GM12874 (cell line): ENCODE measurements at regions not wholly inside any gene's neighbourhood (a gene's known extent, or its start where the extent isn't known, plus 50 kb on each side); places are given as distances from the start of the nearest gene placed in this dataset.

ENCODE experiments used
- TF ChIP-seq, protein P1 (sequence below): IDR thresholded peaks from 2 replicates; pipeline ENCODE4 v1.5.1; 2011; ENCODE audit warnings: low read depth, mild to moderate bottlenecking, control low read depth, low read length, moderate library complexity; ENCODE audit not compliant: insufficient read depth

DNA sequence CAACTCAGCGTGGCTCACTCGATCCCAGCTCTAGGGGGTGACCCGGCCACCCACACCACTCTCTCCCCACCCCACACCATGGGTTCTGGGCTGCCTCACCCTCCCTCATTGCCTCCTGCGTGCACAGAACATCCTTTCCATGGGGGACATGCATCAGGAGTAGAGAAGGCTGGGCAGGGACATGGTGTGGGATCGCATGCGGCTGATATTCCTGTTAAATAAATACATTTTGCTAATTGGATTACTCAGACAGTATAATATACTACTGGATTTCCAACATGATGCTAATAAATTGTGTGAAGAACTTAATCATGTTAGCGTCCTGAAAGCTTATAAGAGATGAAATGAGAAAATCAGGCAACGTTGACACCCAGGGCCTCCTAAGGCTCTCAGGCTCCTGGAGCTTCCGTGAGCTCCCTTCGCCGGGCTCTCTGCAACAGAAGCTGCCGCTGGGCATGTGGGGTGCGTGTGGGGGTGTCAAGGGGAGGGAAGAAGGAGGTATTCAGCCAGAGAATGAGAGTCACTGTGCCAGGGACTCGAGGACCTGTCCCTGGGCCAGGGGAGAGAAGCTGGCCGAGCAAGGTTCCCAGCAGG lies 173.1 kb upstream of the TNRC6C start:
- TF ChIP-seq, protein P1, sequence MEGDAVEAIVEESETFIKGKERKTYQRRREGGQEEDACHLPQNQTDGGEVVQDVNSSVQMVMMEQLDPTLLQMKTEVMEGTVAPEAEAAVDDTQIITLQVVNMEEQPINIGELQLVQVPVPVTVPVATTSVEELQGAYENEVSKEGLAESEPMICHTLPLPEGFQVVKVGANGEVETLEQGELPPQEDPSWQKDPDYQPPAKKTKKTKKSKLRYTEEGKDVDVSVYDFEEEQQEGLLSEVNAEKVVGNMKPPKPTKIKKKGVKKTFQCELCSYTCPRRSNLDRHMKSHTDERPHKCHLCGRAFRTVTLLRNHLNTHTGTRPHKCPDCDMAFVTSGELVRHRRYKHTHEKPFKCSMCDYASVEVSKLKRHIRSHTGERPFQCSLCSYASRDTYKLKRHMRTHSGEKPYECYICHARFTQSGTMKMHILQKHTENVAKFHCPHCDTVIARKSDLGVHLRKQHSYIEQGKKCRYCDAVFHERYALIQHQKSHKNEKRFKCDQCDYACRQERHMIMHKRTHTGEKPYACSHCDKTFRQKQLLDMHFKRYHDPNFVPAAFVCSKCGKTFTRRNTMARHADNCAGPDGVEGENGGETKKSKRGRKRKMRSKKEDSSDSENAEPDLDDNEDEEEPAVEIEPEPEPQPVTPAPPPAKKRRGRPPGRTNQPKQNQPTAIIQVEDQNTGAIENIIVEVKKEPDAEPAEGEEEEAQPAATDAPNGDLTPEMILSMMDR = no peak

DNA sequence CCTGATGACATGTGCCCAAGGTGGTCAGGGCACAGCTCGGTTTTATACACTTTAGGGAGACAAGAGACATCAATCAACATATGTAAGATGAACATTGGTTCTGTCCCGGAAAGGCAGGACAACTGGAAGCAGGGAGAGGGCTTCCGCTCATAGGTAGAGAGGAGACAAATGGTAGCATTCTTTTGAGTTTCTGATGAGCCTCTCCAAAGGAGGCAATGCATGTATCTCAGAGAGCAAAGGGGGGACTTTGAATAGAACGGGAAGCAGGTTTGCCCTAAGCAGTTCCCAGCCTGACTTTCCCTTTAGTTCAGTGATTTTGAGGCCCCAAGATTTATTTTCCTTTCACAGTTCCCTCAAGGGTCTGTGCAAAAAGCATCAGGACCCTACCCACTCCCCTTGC lies 172.4 kb upstream of the TNRC6C start:
- TF ChIP-seq, protein P1 = no peak

DNA sequence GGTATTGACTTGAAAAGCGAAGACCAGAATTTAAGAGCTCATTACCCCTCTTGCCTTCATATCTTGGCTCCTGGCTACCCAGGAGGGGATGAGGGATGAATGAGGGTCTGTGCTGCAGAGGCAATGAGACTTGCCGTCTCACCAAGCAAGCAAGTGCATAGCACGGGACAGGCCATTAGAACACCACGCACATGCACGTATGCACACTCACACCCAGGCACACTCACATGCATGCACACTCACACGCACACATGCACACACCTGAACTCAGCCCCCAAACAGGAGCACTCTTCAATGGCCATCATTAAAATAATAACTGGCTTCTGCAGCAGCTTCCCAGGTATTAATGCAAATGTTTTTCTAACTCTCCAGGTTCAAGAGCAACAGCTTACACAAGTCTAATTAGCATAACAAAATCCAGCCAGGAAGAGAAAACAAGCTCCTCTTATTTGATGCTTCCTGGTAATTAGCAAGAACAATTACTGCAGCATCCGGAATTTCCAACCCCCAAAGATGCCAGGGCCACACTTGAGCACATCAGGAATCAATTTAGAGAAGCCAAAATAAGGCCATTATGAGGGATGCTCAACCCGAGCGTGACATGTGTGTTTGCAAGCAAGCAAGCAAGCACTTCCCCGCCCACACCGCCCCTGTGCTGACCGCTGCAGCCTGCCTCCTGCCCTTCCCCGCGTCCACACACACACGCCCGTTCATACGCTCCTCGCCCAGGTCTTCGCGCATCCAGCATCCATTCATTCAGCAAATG lies 171.6 kb upstream of the TNRC6C start:
- TF ChIP-seq, protein P1 = no peak

DNA sequence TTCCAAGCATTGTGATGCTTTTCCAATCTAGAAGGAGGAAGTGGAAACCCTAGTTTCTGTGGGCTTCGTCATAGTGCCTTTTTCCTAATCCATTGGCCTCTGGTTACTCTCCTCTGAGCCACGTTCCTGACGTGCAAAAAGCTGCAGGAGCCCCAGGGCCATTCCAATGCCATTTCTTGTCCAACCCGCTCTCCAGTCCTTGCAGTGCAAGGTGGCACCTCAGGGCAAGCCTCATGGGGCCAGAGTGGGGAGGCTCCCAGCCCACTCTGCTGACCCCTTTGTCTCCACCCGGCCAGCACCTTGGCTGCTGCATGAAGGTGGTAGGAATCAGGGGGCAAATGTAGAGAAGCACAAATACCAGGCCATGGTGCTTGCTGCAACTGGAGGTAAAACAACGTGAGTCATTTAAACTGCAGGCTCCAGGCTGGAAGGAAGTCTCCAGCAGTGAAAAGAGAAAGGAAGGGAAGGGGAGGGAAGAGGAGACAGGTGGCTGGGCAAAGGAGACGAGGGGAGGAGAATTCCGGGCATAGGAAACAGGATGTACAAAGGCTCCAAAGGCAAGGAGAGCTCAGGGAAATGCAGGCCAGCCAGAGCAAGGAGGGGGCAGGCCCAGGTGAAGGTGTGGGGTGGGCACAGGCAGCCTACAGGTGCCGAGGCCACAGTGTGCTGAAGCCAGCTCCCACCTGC lies 168.2 kb upstream of the TNRC6C start:
- TF ChIP-seq, protein P1 = no peak

DNA sequence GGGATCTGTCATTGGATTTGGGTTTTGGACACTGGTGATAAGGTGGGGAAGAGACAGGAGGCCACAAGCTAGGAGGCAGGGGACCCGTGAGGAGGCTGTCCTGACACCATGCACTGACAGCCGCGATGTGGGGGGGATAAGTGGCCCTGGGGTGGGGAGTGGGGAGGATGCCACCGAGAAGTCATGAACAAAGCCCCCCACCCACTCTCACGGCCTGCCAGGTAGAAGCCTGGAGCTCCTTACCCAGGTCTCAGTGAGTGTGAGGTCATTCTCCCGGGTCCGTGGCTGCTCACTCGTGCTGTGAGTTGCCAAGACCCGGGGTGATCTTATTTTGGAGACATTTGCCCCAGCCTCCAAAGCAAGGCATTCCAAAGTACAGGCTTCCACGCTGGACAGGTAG lies 165.9 kb upstream of the TNRC6C start:
- TF ChIP-seq, protein P1 = no peak

DNA sequence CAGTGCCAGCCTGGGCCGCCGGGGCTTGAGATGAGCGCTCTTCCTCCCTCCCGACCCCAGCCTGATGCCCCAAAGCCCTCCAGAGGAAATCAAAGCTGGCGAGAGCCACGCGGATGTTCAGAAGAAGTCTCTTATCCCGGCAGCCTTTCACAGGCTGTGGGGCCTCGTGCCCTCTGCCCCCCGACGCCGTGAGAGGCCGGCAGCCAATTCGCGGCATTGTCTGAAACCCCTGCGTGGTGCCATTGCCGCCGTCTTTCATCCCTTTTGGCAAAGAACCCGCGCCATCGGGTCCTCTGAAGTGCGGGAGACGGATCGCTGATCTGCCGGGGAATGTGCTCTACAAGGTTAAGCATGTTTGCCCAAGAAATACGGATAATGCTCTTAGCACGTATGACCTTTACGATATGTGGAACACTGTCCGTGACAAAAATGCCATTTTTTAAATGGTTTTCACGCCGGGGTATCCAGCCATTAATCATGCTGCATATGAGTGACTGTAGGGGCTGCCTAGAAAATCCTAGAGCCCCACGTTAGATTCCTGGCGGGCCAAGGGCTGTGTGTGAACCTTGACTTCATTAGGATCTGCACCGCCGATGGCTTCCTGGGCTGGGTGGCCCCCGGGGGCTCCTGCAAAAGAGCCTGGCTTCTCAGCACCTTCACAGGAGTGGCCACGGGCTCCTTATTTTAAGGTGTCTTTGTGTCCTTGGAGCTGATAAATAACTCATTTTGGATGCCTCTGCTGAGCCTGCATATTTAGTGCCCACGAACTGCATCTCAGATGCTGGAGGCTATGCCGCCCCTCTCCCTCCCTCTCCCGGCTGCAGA lies 165.1 kb upstream of the TNRC6C start:
- TF ChIP-seq, protein P1 = no peak

DNA sequence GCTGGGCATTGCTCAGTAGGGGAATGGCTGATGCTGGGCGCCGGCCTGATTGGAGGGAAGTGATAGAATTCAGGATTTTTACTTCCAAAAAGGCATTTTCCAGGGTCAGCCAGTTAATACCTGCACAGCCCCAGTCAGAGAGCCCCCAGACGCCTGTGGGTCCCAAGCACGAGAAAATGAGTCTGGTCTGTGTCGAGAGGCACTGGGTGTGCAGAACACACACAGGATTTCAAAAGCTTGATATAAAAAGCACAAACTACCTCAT lies 164.6 kb upstream of the TNRC6C start:
- TF ChIP-seq, protein P1 = no peak
